ENCODE measurements at regions not wholly inside any gene's neighbourhood (a gene's known extent, or its start where the extent isn't known, plus 50 kb on each side); places are given as distances from the start of the nearest gene placed in this dataset.
A peak's percentile ranks its signal among the peaks of the same experiment; 100 is the strongest.
"Not testable (repeated sequence)": the region's sequence is repeated elsewhere in the genome, so short reads cannot be mapped to it uniquely, and the experiment has no call there.

DNA sequence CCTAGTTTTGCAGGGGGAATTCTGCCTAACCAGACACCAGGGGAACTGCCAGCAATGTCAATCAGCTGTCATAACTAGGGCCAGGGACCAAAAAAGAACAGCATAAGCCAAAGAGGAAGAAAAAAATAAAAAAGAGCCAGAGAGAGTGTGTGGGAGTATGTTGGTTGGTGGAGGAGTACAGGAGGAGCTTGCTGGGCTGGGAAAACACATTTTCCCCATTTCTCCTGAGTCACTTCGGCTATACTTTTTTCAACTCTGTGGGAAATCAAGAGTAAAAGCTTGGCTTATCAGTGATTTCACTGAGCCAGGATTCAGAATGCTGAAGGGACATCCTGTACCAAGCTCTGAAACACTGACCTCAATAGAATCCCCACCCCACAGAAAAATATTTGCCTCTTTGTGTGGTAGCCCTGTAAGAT is 144.7 kb upstream of the DPH6 start:
- ATAC-seq (ENCODE audit: poor library complexity) (peak; percentile 95), DNase-seq (no peak)
- intact Hi-C loops (cut with DNase I) = loop anchor here (10.0 kb wide), 1 partner anchor 146 kb away; the partner anchor contains the start of gene DPH6

DNA sequence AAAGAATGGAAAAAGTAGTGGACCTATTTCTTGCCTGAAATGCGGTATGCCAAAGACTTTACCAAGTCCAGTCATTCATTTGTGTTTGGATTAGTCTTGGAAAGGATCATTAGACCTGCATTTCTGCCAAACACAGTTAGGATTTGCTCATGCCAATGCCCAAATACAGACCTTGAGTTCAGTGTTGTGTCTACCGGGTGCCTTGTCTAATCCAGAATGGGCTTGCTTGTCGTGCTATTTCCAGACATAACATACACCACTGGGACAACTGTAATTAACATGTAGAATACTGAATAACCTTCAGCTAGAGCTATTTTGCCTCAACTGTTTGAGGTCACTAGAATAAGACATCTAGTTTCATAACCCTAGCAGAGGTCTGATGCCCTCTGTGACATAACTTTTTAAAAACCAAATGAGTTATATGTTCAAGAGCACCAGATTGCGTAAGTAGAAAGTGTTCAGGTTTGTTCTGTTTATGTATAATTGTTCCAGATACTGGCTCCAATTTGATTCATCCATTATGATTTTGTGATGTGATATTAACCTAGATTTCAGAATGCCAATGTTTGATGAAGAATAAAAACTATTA is 145.3 kb upstream of the DPH6 start:
- ATAC-seq (ENCODE audit: poor library complexity) (peak; percentile 76), DNase-seq (no peak)
- intact Hi-C loops (cut with DNase I) = loop anchor here (10.0 kb wide), 1 partner anchor 146 kb away; the partner anchor contains the start of gene DPH6

DNA sequence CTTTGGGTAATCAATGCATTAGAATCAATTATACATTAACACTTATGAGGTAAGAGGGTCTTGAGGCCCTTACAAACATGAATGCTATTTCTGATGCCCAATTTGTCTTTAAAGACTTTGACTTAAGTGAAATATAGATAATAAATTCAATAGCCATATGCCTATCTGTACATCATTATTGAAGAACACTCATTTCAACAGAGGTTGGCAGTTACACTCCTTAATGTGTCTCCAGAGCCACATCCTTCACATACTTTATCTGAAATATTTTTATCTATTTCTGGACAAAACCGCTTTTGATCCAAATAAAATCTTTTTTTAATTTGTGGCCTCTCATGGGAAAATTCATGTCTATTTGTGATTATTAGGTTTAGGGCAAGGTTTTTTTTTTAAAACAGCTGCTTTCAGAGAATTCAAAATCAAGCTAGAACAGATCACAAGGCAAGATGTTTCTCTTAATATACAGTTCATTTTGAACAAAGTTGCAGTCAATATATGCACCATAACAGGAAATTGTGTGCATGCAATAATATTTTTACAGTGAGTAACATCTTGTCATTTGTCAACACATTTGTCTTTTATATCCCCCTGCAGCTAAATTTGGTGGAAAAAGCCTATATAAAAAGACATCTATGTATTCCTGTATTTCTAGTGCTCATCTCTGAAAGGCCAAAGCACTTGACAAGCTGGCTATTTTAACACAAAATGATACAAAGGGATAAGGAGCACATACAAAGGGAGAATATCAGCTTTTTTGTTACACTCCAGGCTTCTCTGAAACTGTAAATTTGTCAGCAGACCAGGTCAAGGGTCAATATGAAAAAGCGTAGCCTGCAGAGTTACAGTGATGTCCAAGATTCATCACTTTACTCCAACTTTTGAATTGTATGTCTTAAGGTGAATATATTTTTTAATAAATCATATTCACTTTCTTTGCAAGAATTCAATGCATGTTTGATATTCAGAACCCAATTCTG is 146.2 kb upstream of the DPH6 start:
- no peak for DNase-seq
- intact Hi-C loops (cut with DNase I) = loop anchor here (10.0 kb wide), 1 partner anchor 147 kb away; the partner anchor contains the start of gene DPH6
- no peak for ATAC-seq (ENCODE audit: poor library complexity)

DNA sequence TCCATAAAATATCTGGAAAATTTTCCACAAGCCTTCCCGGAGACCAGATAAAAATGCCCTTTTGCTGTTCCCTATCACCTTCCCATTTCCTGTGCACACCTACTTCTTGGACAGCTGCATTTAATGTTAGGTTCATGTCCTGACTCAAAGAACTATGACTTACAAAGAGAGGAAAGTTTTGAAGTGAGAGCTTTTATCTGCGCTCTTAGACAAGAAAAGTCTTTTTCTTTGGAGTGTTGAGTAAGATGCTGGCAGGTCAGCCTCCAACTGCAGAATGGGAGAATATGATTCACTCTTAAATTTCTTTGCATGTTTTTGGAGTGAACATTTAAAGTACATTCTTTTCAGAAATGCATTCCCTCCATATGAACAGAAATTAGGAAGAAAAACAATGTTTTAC is 147.3 kb upstream of the DPH6 start:
- no peak for ATAC-seq (ENCODE audit: poor library complexity)
- intact Hi-C loops (cut with DNase I) = loop anchor here (10.0 kb wide), 1 partner anchor 148 kb away; the partner anchor contains the start of gene DPH6
- no peak for DNase-seq

DNA sequence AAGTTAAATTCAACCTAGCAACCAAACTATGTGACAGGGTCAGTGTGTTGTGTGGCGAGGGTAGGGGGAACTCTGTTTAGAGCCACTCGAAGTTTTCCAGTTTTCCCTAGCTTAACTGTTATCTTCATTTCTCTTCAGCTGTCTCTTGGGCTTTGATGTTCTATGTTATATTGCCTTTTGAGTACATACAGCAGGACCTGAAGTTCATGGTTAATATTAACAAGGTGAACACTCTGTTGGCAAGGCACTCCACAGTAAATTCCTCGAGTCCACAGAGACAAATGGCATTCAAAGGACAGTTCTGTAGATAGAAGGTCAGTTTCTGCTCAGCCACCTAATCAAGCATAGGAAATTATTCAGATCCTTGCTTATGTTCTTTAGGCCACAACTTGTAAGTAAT is 147.9 kb upstream of the DPH6 start:
- intact Hi-C loops (cut with DNase I) = loop anchor here (10.0 kb wide), 1 partner anchor 149 kb away; the partner anchor contains the start of gene DPH6
- DNase-seq (no peak), ATAC-seq (ENCODE audit: poor library complexity) (no peak)

DNA sequence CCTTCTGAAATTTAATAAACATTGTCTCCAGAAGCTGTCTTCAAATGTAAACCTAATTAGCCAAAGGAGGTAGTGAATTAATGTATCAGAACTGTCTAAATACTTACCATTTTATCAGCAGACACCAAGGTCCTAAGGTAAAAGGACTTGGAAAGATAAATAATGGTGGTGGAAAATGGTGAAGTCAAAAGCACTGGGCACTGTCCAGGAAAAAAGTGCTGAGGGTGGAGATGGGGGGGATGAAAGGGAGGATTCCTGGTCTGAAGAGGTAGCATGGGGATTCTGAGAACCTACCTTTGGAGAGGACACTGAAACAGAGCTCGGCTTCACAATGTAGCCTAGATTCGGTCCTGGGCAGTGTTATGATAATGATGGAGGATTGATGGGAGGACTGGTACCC is 149.0 kb upstream of the DPH6 start:
- DNase-seq (no peak), ATAC-seq (ENCODE audit: poor library complexity) (no peak)
- intact Hi-C loops (cut with DNase I) = loop anchor here (10.0 kb wide), 1 partner anchor 150 kb away; the partner anchor contains the start of gene DPH6

DNA sequence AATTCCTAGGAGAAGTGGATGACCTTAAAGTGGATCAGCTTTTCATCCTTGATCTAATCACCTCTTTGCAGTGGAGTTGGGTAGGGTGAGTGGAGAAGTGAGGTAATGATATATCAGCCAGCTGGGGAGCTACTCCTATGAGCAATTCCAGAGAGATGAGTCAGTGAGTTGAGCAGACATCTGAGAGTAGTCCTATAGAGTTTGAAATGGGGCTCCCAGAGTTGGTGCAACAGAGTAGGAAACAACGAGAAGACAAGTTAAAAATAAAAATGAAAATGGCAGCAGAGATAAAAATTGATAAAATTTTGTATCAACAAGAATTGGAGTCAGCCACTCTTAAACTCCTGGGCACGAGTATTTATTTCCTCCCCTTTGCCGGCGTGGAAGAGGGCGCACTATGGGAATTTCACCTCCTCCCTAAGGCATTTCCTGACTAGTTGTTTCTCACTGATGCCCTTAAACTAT is 150.8 kb upstream of the DPH6 start:
- DNase-seq = no peak
- ATAC-seq (ENCODE audit: poor library complexity) = no peak
- intact Hi-C loops (cut with DNase I) = loop anchor here (10.0 kb wide), 1 partner anchor 152 kb away; the partner anchor contains the start of gene DPH6

DNA sequence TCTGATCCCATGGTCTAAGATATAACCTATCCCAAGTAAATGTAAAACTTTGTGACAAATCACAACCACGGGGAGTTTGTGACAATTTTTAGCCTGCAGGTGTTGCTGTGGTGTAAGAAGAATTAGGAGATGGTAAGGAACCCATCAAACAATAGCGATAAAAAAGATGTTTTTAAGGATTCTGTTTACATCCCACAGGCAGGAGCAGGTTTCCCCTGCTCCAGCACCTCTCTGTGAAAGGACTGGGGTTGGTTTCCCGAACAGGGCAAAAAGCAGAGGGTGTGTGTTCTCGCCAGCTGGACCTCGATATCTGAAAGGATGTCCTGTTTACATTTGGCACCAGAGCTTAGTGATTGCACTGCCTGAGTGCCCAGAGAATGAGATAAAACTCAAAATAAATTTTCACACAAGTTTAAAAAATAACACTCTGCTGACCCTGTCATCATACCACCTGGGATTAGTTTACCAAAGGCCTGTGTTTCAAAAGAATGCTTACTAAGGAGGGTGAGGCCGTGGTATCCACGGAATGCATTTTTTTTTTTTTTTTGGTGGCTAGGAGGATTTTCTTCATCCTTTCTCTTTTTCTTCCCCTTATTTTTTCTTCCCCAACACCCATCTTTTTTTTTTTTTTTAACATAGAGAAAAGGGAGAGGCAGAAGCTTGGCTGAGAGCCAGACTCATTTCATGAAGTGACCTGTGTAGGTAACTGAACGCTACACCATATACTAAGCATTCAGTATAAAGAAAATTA is 151.8 kb upstream of the DPH6 start:
- ATAC-seq (ENCODE audit: poor library complexity) (peak; percentile 79), DNase-seq (no peak)
- intact Hi-C loops (cut with DNase I) = loop anchor here (10.0 kb wide), 1 partner anchor 153 kb away; the partner anchor contains the start of gene DPH6

DNA sequence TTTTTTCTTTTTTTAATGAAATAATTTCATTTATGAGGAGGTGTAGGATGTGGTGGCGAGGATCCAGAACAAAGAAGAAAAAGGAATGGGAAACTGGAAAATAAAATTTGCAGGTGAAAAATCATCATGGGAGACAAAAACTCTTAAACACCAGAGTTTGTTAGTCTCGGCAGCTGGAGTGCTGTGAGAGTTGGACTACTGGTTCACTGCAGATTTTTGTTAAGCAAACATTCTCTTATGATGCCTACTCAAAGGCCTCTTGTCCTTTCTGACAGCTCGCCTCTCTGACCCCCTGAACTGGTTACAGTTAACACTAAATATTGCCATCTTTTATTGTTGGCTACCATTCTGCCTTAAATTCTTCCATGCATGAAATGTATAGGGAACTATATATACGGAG is 152.4 kb upstream of the DPH6 start:
- ATAC-seq (ENCODE audit: poor library complexity) (no peak), DNase-seq (no peak)
- intact Hi-C loops (cut with DNase I) = loop anchor here (10.0 kb wide), 1 partner anchor 154 kb away; the partner anchor contains the start of gene DPH6

DNA sequence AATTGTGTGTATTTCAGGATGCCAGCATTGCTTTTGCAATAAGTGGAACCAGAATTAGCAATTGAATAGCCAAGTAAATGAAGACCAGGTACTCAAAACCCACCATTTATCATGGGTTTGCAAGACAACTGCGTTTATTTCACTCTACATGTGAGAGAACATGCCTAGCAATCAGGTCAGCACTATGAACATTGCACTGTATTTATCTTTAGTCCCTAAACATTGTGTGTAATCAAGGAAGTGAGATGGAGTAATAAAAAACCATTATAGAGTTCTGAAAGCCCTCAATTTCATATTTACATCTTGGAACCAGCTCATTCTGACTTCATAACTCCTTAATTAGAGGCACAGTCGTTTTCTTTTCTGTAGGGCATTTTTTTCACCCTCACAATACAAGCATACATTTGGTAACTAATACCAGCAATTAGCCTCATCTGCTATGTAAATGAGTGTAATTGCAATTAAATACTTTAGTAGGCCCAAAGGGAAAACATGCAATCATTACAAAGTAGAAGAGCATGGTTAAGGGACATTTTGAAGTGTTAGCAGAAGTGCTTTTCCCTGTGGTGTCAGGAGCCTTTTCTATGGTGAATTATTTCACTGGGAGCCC is 153.1 kb upstream of the DPH6 start:
- DNase-seq (no peak), ATAC-seq (ENCODE audit: poor library complexity) (no peak)
- intact Hi-C loops (cut with DNase I) = loop anchor here (10.0 kb wide), 1 partner anchor 154 kb away; the partner anchor contains the start of gene DPH6

DNA sequence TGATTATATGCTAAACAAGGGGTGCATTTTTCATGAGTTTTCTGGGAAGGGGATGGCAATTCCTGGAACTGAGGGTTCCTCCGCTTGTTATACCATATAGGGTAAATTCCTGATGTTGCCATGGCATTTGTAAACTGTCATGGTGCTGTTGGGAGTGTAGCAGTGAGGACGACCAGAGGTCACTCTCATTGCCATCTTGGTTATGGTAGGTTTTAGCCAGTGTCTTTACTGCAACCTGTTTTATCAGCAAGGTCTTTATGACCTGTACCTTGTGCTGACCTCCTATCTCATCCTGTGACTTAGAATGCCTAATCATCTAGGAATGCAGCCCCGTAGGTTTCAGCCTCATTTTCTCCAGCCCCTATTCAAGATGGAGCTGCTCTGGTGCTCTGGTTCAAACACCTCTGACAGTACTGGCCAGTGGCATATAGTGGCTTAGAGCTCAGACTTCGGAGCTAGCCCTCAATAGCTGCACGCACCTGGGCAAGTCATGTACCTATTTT is 154.2 kb upstream of the DPH6 start:
- ATAC-seq (ENCODE audit: poor library complexity); DNase-seq; intact Hi-C loops (cut with DNase I): not testable (repeated sequence)

DNA sequence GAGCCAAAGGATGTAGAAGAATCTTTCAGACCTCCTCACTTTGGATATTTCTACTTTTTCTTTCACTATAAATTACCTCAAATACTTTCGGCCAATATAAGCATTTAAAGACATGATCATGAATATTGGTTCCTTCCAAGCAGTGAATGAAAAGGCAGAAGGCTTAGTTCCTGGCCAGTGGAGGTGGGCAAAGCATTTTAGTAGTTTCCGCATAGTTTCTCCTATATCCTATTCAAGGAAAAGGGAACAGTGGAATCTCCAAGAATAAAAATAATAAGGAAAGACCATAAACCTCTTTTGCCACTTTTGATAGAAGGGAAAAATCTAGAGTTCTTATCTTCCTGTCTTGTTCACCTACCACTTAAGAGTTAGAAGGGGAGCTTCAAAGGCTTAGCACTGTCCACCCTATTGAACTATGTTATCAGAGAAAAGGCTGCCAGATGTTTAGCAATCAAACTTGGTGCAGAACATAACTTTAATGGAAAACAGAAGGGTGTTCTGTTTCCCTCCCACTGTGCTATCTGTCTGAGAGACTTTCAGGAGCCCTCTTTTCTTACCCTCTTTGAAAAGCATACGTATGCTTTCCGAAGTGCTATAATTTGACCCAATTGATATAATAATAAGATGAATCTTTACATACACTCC is 155.6 kb upstream of the DPH6 start:
- ATAC-seq (ENCODE audit: poor library complexity) = no peak
- intact Hi-C loops (cut with DNase I) = no loop called here
- DNase-seq = no peak

DNA sequence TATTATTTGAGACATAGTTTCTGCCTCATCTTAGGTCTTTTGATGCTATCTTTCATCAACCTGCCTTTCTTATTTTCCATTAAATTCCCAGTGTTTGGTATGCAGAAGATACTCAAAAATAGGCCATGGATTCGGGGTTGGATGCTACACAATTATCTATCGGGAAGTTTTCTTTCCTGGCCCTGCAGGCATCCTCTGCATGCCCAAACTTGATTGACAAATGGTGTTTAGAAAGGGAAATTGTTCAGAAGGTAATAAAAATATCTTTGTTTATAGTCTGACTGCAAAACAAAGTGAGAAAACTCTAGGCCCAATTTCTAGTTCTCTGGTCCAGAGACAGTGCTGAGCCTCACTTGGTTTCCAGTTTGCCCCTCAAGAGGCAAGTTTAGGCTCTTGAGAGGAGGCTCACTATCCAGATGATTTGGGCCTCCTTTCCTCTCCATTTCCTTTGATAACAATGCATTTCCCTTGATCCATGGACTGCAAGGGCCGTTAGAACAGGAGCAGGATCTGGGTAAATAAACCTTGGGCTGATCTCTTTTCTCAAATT is 157.1 kb upstream of the DPH6 start:
- intact Hi-C loops (cut with DNase I) = no loop called here
- no peak for DNase-seq
- ATAC-seq (ENCODE audit: poor library complexity) = no peak

DNA sequence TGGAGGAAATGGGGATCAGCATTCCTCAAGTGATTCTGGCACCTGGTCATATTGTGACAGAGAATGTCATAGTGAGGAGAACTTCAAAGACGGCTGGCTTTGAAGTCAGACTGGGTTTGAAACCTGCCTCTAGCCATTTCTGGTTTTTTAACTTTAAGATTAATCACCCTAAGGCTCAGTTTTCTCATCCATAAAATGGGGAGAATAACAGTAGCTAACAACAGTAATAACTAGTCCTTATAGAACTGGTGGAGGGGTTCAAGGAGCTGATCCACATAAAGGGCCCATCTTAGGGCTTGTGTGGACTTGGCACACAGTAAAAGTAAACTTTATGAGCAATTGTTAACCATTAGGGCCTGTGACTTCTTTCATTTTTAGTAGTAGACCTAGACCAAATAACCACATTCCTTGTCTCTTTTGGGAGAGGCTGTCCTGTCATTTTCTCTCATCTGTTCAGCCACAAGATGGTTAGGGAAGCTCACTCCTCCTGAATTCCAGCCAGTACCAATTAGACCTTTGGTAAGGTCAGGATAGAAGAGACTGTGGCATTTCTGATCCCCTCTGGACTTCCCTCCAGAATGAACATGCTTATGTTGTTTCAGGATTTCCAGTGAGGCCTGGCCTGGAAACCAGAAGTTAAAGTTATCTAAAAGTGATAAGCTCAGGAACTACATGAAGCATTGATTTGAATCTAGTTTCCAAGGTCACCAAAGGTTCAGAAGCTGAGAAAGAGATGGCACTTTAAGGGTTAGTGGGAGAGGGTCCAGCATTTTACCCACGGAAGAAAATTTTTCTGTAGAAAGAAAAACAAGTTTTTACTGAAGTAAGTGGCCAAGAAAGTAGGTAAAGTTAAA is 159.3 kb upstream of the DPH6 start:
- intact Hi-C loops (cut with DNase I) = no loop called here
- DNase-seq (no peak), ATAC-seq (ENCODE audit: poor library complexity) (peak; percentile 76)

DNA sequence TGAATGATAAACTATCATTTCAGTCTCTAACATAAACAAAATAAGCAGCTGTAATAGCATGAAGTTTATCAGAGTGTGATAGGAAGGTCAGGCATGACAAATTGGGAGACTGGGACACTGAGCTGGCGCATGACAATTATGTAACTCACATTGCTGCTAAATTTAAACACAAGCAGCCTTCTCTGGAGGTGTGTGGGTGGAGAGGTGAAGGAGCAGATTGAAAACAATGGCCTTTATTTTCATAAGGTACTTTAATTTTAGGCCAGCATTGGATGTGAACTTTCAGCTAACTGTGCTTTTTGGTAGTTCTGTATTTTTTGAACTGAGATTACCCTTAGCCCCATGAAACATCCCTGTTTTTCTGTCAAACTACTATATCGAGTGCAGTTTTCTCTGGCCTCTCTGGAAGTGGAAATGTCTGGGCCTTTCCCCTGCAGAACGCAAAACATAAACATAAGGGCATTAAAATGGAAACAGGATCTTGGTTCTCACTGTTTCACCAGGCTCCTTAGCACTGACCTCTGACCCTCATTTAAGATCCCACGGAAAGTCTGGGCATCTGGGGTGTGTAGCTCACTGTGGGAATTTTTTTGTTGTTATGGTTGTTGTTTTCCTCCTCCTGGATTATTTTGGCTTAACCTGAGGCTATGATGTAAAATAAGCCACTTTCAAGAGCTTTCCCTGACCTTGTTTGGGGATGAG is 160.1 kb upstream of the DPH6 start:
- intact Hi-C loops (cut with DNase I) = no loop called here
- DNase-seq (no peak), ATAC-seq (ENCODE audit: poor library complexity) (peak; percentile 98)

DNA sequence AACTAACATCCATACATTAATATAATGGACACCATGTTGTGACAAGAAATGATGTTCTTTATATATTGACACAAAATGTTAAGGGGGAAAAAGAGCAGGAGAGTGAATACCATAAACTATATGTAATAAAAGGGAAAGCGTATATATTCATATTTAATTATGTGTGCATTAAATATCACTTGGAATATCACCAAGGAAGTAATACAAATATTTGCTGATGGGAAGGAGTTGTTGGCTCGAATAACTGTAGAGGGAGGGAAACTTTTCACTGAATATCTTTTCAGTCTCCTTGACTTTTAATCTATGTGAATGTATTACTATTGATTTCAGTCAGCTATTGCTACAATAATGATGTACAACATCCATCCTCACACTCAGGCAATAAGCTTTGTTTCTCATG is 167.0 kb upstream of the DPH6 start:
- no peak for DNase-seq
- intact Hi-C loops (cut with DNase I) = no loop called here

More for the DNA sequence above, 167.0 kb upstream of the DPH6 start:
- no peak for ATAC-seq (ENCODE audit: poor library complexity)

Data from Right ventricle myocardium superior (tissue), 1 donor.